GM13976 (cell line): ENCODE measurements at regions not wholly inside any gene's neighbourhood (a gene's known extent, or its start where the extent isn't known, plus 50 kb on each side); places are given as distances from the start of the nearest gene placed in this dataset.

ENCODE experiments used
- DNase-seq: peaks from one replicate; pipeline ENCODE4 v3.0.0; 2012; ENCODE audit warnings: low spot score
- CTCF ChIP-seq: IDR thresholded peaks from 2 replicates; pipeline ENCODE4 v1.5.1; 2012; ENCODE audit warnings: borderline replicate concordance, mild to moderate bottlenecking; ENCODE audit not compliant: insufficient read depth; ENCODE audit errors: extremely low read depth, missing control alignments, control extremely low read depth
- in situ Hi-C: fragments of 300-500 bp; cut with MboI; formaldehyde crosslinking; loops from one replicate; pipeline ENCODE4 v1.12.0; 2022; ENCODE audit warnings: low sequenced_read_pairs, mixed read lengths, inconsistent platforms; ENCODE audit not compliant: unreplicated experiment

GRCh38 chr6:23561732-23562131, 564.3 kb upstream of the NRSN1 start:
- no peak for DNase-seq
- no peak for TF ChIP-seq CTCF
- in situ Hi-C loops: no loop called here

- DNase-seq: no peak
- in situ Hi-C loops: no loop called here
- TF ChIP-seq CTCF: no peak
Measured at GRCh38 chr6:23562554-23562953, 563.5 kb upstream of the NRSN1 start.

GRCh38 chr6:23563323-23563722, 562.7 kb upstream of the NRSN1 start:
- TF ChIP-seq CTCF: no peak
- no peak for DNase-seq
- in situ Hi-C loops: no loop called here

GRCh38 chr6:23566418-23566817, 559.6 kb upstream of the NRSN1 start:
- no peak for DNase-seq
- in situ Hi-C loops: no loop called here
- no peak for TF ChIP-seq CTCF

GRCh38 chr6:23568292-23568691, 557.7 kb upstream of the NRSN1 start:
- in situ Hi-C loops: no loop called here
- DNase-seq: no peak
- TF ChIP-seq CTCF: no peak

- no peak for DNase-seq
- in situ Hi-C loops: no loop called here
- no peak for TF ChIP-seq CTCF
Measured at GRCh38 chr6:23584134-23584763, 541.8 kb upstream of the NRSN1 start.
